NCI-H2107 treated with DMSO at 0.1 percent for 48 hours (cell line): ENCODE measurements at regions not wholly inside any gene's neighbourhood (a gene's known extent, or its start where the extent isn't known, plus 50 kb on each side); places are given as distances from the start of the nearest gene placed in this dataset.

Source experiments
- DNase-seq: peaks from one replicate; lab custom pipeline; 2025; ENCODE audit not compliant: unreplicated experiment; lab: John Stamatoyannopoulos, UW

- no peak for DNase-seq
Measured at GRCh38 chr2:14231391-14231898, 401.1 kb upstream of the LRATD1 start.

- DNase-seq, result no peak
Measured at GRCh38 chr2:14232217-14232616, 400.3 kb upstream of the LRATD1 start.

GRCh38 chr2:14234911-14235310, 397.6 kb upstream of the LRATD1 start:
- no peak for DNase-seq

- DNase-seq, result no peak
Measured at GRCh38 chr2:14235667-14236066, 396.9 kb upstream of the LRATD1 start.

- DNase-seq, result no peak
Measured at GRCh38 chr2:14237902-14238301, 394.6 kb upstream of the LRATD1 start.

- DNase-seq, result no peak
Measured at GRCh38 chr2:14239605-14240004, 392.9 kb upstream of the LRATD1 start.

GRCh38 chr2:14240868-14241267, 391.6 kb upstream of the LRATD1 start:
- no peak for DNase-seq

- DNase-seq, result no peak
Measured at GRCh38 chr2:14245901-14246300, 386.6 kb upstream of the LRATD1 start.

GRCh38 chr2:14255135-14255820, 377.2 kb upstream of the LRATD1 start:
- DNase-seq, result no peak

- DNase-seq, result no peak
Measured at GRCh38 chr2:14256890-14257289, 375.6 kb upstream of the LRATD1 start.

- no peak for DNase-seq
Measured at GRCh38 chr2:14257801-14258507, 374.6 kb upstream of the LRATD1 start.

- no peak for DNase-seq
Measured at GRCh38 chr2:14261771-14262170, 370.7 kb upstream of the LRATD1 start.

GRCh38 chr2:14263053-14263452, 369.5 kb upstream of the LRATD1 start:
- no peak for DNase-seq

- DNase-seq, result no peak
Measured at GRCh38 chr2:14270036-14270582, 362.4 kb upstream of the LRATD1 start.

- DNase-seq, result no peak
Measured at GRCh38 chr2:14272396-14273075, 360.0 kb upstream of the LRATD1 start.

GRCh38 chr2:14273650-14274049, 358.9 kb upstream of the LRATD1 start:
- no peak for DNase-seq

- no peak for DNase-seq
Measured at GRCh38 chr2:14284244-14284643, 348.3 kb upstream of the LRATD1 start.

- no peak for DNase-seq
Measured at GRCh38 chr2:14285812-14286211, 346.7 kb upstream of the LRATD1 start.

- DNase-seq, result peak; percentile 69
Measured at GRCh38 chr2:14288016-14288415, 344.5 kb upstream of the LRATD1 start.

- no peak for DNase-seq
Measured at GRCh38 chr2:14292964-14293363, 339.6 kb upstream of the LRATD1 start.

- no peak for DNase-seq
Measured at GRCh38 chr2:14297340-14297739, 335.2 kb upstream of the LRATD1 start.

GRCh38 chr2:14297906-14298305, 334.6 kb upstream of the LRATD1 start:
- no peak for DNase-seq
